HG02588 (cell line): ENCODE measurements at regions not wholly inside any gene's neighbourhood (a gene's known extent, or its start where the extent isn't known, plus 50 kb on each side); places are given as distances from the start of the nearest gene placed in this dataset.
A peak's percentile ranks its signal among the peaks of the same experiment; 100 is the strongest.
"Not testable (repeated sequence)": the region's sequence is repeated elsewhere in the genome, so short reads cannot be mapped to it uniquely, and the experiment has no call there.

ENCODE experiments used
- ATAC-seq: cut with Tn5 transposase; IDR thresholded peaks from one replicate; pipeline ENCODE4 v1.9.1; 2021; ENCODE audit warnings: mild to moderate bottlenecking, moderate library complexity; ENCODE audit not compliant: unreplicated experiment

DNA sequence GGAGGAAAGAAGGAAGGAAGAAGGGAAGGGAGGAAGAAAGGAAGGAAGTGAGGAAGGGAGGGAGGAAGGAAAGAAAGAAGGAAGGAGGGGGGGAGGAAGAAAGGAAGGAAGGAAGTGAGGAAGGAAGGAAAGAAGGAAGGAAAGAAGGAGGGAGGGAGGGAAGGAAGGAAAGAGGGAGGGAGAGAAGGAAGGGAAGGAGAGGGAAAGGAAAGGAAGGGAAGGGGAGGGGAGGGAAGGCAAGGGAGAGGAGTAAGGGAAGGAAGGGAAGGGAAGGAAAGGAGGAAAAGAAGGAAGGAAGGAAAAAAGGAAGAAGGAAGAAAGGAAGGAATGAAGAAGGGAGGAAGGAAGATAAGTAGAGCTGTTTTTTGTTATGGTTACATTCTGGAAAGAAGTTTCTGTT lies 141.2 kb downstream of the LRRC3B start:
- no peak for ATAC-seq

DNA sequence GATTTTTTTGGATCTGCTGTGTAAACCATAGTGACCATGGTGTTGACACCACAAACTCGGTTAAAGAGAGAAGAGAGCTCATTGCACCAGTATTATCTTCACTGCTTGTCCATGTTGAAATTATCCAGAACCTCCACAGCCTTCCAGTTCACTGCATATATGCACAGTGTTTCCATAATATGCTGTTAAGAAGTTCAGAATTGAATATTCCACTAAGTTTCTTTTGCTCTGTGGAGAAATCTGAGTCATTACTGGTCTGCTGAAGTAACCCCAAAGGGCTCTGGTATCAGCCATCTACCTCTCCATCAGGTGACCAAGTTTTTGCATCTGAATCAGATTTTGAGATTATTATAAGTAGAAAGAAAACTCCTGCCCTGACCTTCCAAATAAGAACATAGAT lies 143.5 kb downstream of the LRRC3B start:
- no peak for ATAC-seq

DNA sequence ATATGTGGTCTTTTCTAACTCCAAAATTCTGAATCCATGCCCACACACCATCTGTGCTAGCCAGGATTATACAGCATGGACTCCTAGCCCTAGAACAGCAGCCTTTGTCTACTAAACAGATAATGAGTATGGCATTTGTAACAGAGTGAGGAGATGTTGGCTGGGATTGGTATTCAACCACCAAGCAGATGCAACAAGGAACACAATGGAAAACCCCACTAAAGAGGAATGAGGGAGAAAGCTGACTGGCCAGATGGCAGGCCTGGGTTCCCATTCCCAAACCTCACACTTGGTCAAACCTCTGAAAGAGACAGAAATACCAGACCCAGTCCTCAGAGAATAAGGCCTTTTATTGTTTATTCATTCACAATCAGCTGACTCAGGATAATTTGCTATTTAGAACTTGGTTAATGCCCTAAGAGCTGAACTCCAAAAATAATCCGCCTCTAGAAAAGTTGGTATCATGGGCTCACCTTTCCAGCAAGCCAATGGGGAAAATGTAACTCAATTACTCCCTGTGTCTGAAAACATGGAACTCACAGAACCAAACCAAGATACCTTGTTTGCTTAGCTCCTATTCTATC lies 145.6 kb downstream of the LRRC3B start:
- ATAC-seq, result no peak

DNA sequence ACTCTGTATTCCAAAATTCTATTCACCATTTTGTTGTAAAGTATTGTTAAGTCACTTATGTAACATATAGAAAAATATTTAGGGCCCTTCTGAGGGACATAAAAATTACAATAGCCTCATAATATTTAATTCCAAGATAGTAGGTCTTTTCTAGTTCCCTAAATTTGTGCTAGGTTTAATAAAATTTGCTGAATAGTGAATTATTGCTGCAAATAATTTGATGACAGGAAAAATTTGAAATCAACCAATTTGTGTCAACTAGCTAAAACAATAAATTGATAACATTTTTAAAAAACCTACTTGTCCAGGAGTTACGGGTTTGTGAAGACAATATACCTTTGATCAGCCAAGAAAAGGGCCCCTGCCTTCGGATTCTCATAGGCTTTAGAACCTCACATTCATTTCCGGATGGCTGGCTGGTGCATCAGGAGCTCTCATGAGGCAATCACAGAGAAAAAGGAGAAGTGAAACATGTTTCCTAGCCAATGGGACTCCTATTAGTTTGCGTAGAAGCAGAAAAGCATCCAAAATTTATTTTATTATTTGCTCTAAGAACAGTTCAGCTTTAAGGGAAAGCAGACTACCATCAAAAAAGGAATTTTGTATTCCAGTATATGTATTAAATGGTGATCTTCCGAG lies 177.2 kb downstream of the LRRC3B start:
- ATAC-seq, result no peak

DNA sequence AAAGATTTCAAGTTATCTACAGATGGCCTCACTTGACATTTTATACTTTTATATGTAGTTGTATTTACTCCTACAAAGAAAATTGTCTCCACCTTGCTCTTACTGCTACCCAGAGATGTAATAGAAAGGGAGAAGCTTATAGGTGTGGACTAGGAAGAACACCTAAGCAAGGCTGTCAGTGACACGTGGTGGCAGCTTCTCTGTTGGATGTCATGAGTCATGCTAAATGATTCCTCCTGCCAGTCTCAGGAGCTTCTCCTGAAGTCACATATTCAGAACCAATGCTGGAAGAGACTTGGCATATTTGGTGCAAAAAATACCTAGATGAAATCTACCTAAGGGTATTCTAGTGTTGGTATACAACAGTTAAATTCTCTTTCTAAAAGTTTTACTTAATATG lies 184.7 kb downstream of the LRRC3B start:
- ATAC-seq, result no peak

DNA sequence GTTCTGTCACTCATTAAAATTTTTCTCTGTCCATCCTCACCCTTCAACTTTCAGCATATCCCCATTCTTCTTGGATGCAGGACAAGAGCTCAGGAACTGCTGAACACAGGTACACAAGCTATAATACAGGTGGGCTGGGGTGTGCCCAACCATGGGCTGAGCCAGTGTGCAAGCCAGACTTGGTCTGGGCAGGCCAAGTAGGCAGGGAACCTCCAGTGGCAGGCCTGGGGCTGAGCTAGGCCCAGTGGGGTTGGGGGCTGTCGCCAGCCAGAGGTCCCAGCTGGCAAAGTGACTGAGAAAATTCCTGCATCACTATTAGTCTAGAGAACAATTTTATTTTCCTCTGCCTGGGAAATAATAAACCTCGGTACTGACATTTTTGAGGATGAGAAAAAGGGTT lies 202.9 kb downstream of the LRRC3B start:
- ATAC-seq, result no peak

DNA sequence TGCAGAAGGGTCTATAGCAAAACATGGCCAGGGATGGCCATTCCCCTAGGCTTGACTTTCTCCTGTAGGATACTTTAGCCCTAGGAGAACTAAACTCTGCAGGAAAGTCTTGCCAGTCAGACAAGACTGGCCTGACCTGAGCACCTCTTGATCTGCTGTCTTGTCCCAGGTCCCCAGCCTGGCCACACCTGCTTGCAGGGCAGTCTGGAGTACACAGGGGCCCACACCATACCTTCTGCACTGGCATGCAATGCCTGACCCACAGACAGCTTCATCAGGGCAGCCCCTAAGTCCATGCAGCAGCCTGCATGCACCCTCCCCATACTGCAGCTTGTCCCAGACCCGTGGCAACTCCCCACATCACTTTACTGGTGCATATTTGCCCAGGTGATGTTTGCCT lies 204.6 kb downstream of the LRRC3B start:
- no peak for ATAC-seq

DNA sequence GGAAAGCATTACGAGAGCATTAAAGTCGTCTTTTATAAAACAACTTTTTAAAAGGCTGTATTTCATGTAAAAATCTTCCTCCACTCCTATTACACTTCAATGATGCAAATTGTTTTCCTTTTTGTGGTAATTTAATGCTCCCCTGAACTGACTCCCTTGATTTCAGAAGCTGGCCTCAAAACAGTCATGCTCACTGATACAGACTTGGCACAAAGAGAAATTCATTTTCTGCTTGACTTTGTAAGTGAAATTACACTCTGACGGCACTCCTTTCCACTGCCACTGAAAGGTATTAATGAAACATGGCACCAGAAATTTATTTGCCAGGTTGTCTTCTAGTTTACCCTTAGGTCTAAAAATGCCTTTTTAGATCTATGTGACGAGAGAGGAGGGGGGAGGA lies 215.5 kb downstream of the LRRC3B start:
- ATAC-seq, result no peak

DNA sequence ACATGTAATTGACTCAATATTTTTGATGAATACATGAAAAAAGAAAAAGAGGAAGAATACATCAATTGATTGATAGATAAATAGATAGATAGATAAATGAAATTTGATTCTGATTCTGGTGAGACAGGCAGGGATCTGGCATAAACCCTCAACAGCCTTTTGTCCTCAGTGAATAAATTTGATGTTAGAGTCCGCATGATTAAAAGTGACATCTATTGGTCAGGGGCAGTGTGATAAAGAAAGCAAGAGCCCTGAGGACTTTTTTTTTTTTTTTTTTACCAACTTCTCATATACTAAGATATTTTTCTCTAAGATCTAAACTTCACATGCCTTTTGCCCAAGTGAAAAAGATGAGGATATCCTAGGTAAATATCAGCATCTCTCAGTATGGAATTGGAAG lies 216.4 kb downstream of the LRRC3B start:
- no peak for ATAC-seq

DNA sequence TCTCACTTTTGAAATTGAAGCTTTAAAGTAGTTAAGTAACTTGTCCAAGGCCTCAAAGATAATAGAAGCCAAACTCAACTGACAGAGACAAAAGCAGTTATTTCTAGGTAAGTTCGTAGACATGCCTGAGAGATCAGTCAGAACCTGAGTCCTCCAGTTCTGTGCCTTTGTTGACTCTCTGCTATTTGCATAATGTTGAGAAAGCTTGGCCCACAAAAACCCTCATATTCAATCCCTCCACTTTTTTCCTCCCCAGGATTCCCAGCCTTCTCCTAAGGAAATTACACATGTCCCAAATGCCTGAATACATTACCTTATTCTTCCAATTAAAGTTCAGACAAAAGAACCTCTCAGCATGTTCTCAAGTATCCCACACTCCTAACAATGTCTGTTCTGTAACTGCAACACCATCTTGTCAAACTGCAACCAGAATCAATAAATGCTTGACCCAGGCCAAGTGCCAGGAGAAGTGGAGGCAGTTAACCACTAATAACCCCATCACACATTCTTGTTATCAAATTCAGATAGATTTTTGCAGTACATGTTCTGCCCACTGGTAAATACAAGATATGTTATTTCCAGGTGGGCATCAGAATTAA lies 217.8 kb downstream of the LRRC3B start:
- no peak for ATAC-seq

DNA sequence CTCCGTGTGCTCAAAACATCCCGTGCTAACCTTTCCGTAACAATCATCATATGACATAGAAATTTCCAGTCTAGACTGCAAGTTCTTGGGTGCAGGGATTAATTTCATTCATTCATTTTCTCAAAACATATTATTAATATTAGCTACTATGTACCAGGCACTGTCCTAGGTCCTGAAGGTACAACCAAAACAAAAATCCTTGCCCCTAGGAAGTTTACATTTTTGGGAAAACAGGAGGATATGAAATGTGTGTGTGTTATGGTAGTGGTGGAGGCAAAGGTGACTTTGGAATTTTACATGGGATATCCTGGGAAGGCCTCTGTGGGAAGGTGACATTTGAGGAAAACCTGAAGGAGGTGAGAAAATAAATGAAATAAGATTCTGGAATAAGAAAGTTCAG lies 222.6 kb downstream of the LRRC3B start:
- no peak for ATAC-seq

DNA sequence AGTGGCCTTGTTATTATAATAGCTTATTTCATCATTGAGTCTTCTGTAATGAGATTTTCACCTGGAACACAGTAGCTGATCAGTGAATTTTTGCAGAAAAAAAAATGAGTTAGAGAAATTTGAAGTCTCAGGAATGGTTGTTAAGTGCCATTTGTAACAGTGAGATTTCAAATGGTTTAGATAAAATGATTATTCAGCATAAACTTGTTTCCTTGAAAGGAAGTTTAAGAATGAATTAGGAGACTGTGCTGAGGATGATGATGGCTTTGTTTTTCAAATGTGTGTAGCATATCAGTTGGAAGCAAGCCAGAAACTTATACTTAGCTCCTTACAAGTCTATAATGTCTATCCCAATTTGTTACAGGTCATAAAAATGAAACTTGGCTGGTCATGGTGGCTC lies 225.1 kb downstream of the LRRC3B start:
- no peak for ATAC-seq

DNA sequence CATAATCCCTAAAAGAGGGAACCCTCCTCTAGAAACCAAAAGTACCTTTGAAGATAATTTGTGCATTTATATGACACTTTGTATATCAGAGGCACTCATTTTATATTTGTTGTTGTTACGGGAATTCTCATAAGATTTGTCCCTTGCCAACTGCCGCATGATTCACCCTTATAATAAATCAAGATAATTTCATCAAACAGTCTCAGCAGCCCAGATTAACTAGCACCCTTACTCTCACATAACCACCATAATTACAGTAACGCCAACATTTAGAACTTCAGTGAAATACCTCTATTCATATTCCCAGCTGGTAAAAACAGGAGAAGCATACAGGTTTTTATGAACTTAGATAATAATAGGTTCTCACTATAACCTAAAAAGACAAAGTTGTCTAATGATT lies 271.9 kb downstream of the LRRC3B start:
- ATAC-seq, result no peak

DNA sequence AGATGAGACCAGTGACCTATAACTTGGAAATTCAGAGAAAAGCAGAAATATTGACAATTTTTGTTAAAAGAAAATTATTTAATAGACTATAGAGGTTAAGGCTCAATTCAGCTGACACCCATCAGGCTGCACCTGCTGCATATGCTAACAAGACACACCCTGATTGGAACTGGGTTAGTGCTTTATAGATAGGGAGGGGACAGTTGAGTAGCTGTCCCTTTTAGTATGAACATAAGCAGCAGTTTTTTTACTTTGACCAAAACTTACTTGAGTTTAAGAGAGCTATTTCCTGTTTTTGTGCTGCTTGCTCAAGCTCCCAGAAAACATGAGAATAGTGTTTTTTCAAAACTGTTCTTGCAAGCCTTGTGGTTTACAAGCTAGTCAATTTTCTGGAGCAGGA lies 292.6 kb downstream of the LRRC3B start:
- ATAC-seq, result no peak

DNA sequence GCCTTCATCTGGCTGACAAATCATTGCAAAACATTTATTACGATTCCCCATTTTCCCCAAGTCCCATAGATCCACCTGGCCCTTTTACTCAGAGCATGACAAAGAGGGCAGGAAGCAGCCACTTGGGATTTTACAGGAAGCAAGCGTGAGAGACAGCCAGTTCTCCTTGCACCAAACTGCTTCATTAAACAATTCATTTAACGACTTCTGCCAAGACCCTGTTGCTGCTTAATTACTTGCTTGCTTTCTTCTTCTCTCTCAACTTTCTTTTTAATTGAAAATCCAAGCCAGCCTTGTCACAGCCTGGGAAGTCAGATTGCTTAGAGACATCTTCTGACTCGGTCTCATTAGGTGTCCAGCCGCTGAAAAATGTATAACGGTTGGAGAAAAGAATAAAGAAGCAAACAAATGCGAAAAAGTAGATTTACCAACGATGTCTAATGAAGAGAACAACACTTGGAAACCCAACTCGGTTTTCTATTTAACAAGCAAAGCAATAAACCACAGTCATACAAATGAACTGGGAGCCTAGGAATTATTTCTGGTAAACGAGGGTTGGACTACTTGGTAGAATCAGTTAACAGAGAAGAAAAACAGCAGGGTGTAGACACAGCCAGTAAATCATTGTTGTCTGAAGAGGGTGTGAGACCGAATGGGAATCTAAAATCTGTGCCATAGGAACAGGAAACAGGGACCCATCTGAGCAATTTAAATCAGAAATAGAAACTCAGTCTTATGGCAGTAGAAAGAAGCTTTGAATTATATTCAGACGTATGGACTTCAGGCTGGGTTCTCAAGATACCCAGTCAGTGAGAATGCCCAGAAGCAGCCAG lies 298.3 kb downstream of the LRRC3B start:
- ATAC-seq, result no peak

DNA sequence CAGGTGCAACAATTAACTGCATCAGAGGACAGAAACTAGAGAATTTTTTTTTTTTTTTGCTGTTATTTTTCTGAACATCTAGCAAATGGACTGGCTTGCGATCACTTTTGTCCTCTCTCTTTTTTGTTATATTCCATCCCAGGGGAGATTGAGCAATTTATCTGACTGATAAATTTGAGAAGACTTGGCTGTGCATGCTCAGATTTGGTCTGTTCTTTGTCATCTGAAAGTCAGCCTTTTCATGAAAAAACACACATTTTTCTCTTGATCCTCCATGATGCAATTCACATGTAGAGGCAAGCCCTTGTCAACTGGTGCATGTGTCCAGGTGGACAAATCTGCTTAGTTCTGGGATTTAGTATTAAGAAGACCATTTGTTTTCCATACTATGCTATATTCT lies 309.3 kb downstream of the LRRC3B start:
- ATAC-seq, result no peak

DNA sequence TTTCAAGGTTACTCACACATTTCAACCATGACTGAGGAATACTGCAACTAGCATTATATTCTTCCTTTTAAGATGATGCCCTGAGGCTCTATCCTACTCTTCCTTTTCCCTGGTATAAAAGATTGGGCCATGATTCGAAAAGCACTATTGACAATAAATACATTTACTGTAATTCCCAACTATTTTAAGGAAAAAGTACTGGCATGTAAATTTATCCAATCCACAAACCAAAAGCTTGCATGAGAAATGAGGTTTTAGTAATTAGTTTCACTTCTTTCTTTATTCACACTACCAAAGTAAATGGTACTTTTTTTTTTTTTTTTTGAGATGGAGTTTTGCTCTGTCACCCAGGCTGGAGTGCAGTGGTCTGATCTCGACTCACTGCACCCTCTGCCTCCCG lies 310.2 kb downstream of the LRRC3B start:
- ATAC-seq, result no peak

DNA sequence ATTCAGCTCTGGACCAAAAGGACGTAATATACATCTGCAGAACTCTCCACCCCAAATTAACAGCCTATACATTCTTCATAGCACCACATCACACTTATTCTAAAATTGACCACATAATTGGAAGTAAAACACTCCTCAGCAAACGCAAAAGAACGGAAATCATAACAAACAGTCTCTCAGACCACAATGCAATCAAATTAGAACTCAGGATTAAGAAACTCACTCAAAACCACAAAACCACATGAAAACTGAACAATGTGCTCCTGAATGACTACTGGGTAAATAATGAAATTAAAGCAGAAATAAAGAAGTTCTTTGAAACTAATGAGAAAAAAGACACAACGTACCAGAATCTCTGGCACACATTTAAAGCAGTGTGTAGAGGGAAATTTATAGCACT lies 322.9 kb downstream of the LRRC3B start:
- not testable (repeated sequence) for ATAC-seq

DNA sequence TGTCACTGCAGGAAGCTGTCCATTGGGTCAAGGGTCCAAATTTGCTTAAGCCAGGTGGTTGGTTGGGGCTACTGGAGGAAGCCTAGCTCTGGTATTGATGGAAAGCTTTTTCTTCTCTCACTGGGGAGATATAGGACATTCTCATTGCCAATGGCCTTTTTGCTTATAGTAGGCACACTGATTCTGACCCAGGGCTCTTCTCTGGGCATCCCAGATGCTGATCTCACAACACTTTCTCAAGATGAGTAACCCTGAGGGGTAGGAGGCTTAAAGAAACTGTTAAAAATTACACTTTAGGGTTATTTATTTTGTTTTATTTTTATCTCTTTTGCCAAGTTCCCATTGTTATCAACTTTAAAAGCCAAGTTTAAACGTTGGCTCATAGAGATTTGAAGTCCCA lies 337.8 kb downstream of the LRRC3B start:
- ATAC-seq, result no peak

DNA sequence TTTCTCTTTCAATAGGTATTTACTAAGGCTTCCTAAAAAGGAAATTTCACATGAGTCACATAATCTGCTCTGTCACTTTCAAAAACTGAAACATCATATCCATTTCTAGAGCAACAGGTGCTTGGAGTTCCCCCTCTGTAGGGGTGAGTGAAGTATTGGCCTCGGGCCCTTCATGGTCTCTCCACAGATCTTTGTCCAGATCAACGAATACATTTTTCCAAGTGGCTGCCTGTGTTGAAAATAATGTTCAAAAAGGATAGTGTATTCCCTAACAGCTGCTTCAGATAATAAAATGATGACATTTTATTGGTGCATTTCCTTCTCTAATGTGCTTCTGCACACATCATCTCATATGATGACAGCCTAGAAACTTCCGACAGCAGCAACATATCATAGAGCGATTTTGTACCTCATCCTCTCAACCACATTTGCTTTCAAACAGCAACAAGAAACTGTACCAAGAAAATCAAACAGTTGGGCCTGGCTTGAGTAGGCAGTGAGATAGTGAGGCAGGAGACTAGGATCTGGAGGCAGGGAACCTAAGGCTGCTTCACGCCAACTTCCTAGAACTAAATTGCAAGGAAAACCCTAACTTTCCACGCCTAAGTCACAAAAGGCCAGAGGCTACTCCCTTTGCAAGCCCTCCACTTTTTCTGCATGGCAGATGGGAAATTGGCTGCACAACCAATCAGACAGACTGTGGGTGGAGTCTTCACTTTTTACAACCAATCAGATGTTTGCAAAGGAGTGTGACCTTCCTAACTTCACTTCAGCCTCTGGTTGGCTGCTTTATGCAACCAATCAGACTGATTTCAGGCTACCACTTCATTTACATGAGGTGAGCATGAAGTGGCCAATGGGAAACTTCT lies 340.2 kb downstream of the LRRC3B start:
- ATAC-seq, result peak; percentile 86

DNA sequence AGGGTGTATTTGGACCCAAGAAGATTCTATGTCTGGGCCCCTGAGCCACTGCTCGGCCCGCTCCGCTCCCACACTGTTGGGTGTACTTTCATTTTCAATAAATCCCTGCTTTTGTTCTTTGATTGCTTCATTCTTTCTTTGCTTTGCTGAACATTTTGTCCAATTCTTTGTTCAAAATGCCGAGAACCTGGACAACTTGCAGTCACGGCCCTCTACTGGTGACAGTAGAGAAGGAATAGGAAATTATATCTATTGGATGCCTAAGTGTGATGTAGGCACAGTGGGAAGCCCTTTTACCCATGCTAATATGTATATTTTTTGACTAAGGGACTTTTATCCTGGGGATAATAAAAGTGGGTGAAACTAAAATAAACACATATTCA lies 340.8 kb downstream of the LRRC3B start:
- no peak for ATAC-seq
